SK-N-MC (cell line): ENCODE measurements at regions not wholly inside any gene's neighbourhood (a gene's known extent, or its start where the extent isn't known, plus 50 kb on each side); places are given as distances from the start of the nearest gene placed in this dataset.

Experiments
- DNase-seq: peaks from one replicate; pipeline ENCODE4 v3.0.0-alpha.2; 2011; ENCODE audit warnings: low read depth, low spot score
- H3K27ac ChIP-seq: fragments of 200-600 bp; sonication (generic); 2 replicates; pipeline ENCODE4 v1.5.1; 2016; ENCODE audit warnings: mixed run types
- H3K36me3 ChIP-seq: fragments of 200-600 bp; sonication (generic); 2 replicates; pipeline ENCODE4 v1.6.1; 2017; ENCODE audit warnings: antibody characterized with exemption, low read length, mixed read lengths; ENCODE audit not compliant: insufficient read depth
- H3K4me3 ChIP-seq: fragments of 200-600 bp; sonication (generic); 2 replicates; pipeline ENCODE4 v1.5.1; 2016
- H3K9ac ChIP-seq: fragments of 200-600 bp; sonication (generic); 2 replicates; pipeline ENCODE4 v1.8.0; 2017; ENCODE audit warnings: mixed run types, mixed read lengths; ENCODE audit not compliant: insufficient read length
- H3K9me3 ChIP-seq: fragments of 200-600 bp; sonication (generic); 2 replicates; pipeline ENCODE4 v1.6.1; 2017; ENCODE audit warnings: low read depth, mild to moderate bottlenecking, antibody characterized with exemption, low read length, moderate library complexity, mixed read lengths
- EZH2 ChIP-seq: fragments of 200-600 bp; sonication (generic); IDR thresholded peaks from one replicate; pipeline ENCODE4 v1.6.1; 2017; ENCODE audit warnings: antibody characterized with exemption
- FOXP2 ChIP-seq: optimal IDR thresholded peaks from 2 replicates; pipeline ENCODE3; 2011; ENCODE audit warnings: mild to moderate bottlenecking, moderate library complexity; ENCODE audit not compliant: insufficient read depth; ENCODE audit errors: extremely low read length, control extremely low read depth
- POLR2AphosphoS5 ChIP-seq: IDR thresholded peaks from 2 replicates; pipeline ENCODE4 v1.6.1; 2012; ENCODE audit warnings: mild to moderate bottlenecking, low read depth, low read length, borderline replicate concordance

- no peak overlapping the region for H3K9ac ChIP-seq
- no peak overlapping the region for H3K27ac ChIP-seq
- TF ChIP-seq EZH2, result no peak
- no peak for TF ChIP-seq FOXP2
- TF ChIP-seq POLR2AphosphoS5, result no peak
- no peaks in the 10 kb centered on the region for H3K36me3 ChIP-seq
- H3K9me3 ChIP-seq, result no peaks in the 10 kb centered on the region
- no peak overlapping the region for H3K4me3 ChIP-seq
- no peak for DNase-seq
Observed at GRCh38 chr5:125002727-125003598, 256.5 kb upstream of the ZNF608 start.

DNA sequence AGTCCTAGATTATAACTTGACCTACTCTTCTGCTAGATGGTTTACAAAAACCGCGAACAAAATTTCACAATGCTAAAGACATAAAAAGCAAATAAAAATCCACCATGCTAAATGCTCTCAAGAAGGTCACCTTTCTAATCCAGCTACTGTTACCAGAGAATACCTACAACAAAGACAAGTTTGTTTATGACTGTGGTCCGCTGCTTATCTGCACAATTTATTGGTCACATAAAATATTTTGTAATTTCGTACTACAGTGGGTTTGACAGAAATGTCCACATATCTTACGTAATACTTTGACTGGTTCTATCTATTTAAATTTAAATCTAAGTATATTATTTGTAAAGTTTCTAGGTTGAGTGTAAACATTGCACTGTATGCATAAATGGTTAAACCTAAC, 257.6 kb upstream of the ZNF608 start:
- DNase-seq, result no peak
- no peak for TF ChIP-seq FOXP2
- TF ChIP-seq POLR2AphosphoS5, result no peak
- TF ChIP-seq EZH2, result no peak
- no peak overlapping the region for H3K9ac ChIP-seq
- H3K27ac ChIP-seq, result no peak overlapping the region
- H3K36me3 ChIP-seq, result no peaks in the 10 kb centered on the region
- H3K4me3 ChIP-seq, result no peak overlapping the region
- no peaks in the 10 kb centered on the region for H3K9me3 ChIP-seq

GRCh38 chr5:125005266-125005665, 258.8 kb upstream of the ZNF608 start:
- Histone ChIP-seq H3K4me3 (no peak overlapping the region), H3K9ac (no peak overlapping the region), H3K9me3 (no peaks in the 10 kb centered on the region), H3K36me3 (no peaks in the 10 kb centered on the region), H3K27ac (no peak overlapping the region)
- DNase-seq, result no peak
- TF ChIP-seq EZH2 (no peak), FOXP2 (no peak), POLR2AphosphoS5 (no peak)

DNA sequence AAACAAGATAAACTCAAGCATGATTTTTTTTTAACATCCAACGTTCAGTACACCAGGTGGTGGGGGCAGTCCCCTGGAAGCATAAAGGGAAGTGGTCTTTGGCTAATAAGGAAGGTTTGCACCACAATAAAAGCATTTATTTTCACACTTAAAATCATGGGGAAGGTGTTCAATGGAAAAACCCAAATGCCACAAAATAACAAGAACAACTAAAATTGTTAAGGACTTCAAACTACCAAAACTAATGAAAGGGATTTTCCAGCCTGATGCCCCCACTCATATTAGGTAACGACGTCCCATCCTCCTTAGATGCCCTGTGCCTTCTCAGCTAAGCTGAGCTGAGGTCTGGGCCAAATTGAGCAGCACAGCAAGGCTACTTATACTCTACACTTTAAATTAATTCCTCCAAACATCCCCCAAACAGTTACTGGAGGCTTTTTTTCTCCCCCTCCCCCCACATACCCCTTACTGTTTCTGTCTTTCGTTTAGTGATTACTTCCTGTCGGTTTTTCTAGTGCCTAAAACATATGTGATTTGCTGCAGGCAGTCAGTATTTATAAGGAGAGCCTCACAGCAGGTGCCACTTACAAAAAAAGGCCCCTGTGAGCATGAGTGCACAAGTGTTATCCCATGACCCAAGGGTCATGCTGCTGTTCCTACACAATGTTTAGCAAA, 259.7 kb upstream of the ZNF608 start:
- H3K4me3 ChIP-seq, result no peak overlapping the region
- no peaks in the 10 kb centered on the region for H3K36me3 ChIP-seq
- H3K9ac ChIP-seq, result no peak overlapping the region
- TF ChIP-seq POLR2AphosphoS5 (no peak), EZH2 (no peak), FOXP2 (no peak)
- no peak overlapping the region for H3K27ac ChIP-seq
- no peaks in the 10 kb centered on the region for H3K9me3 ChIP-seq
- DNase-seq, result no peak

DNA sequence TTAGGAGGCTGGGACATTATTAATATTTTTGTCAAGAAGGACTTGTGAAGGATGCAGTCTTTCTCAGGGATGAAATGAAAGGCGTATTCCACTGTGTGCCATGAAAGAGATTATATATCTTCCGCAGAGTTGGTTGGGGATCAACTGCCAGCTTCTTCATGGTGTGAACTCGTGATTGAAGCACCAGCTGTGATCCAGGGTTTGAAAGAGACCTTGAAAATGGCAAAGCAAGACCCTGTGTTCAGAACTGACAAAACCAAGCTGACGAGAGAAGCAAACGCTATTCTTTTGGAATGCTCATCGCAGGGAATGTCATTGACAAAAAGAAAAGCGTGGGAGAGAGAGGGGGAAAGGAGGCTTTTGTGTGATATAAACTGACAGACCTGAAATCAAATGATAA, 263.9 kb upstream of the ZNF608 start:
- no peak for DNase-seq
- Histone ChIP-seq H3K9ac (no peak overlapping the region), H3K9me3 (no peaks in the 10 kb centered on the region), H3K27ac (no peak overlapping the region), H3K36me3 (no peaks in the 10 kb centered on the region), H3K4me3 (no peak overlapping the region)
- TF ChIP-seq POLR2AphosphoS5 (no peak), EZH2 (no peak), FOXP2 (no peak)

DNA sequence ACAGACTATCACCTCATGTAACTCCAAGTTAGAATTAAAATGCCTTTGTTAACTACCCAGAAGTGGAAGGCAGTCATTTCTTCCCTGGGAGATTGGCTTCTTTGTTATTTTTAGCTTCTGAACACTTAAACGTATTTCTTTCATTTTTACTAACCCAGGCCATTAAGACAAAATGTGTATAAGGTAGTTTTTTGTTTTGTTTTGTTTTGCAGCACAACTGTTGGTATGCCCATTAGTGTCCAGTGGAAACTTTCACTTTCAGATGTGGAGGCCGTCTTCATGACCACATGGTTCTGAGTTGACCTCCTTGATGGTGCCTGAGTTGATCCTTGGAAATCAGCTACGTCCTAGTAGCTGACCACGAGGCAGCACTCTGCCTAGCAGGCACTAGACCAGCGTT, 264.6 kb upstream of the ZNF608 start:
- Histone ChIP-seq H3K9ac (no peak overlapping the region), H3K27ac (no peak overlapping the region), H3K4me3 (no peak overlapping the region), H3K9me3 (no peaks in the 10 kb centered on the region), H3K36me3 (no peaks in the 10 kb centered on the region)
- no peak for DNase-seq
- no peak for TF ChIP-seq EZH2
- TF ChIP-seq POLR2AphosphoS5, result no peak
- no peak for TF ChIP-seq FOXP2

GRCh38 chr5:125011419-125011818, 265.0 kb upstream of the ZNF608 start:
- no peak overlapping the region for H3K27ac ChIP-seq
- no peaks in the 10 kb centered on the region for H3K9me3 ChIP-seq
- no peak overlapping the region for H3K9ac ChIP-seq
- H3K4me3 ChIP-seq, result no peak overlapping the region
- no peak for DNase-seq
- TF ChIP-seq EZH2 (no peak), POLR2AphosphoS5 (no peak), FOXP2 (no peak)
- H3K36me3 ChIP-seq, result no peaks in the 10 kb centered on the region

GRCh38 chr5:125011947-125012346, 265.5 kb upstream of the ZNF608 start:
- Histone ChIP-seq H3K9me3 (no peaks in the 10 kb centered on the region), H3K36me3 (no peaks in the 10 kb centered on the region), H3K27ac (no peak overlapping the region), H3K4me3 (no peak overlapping the region), H3K9ac (no peak overlapping the region)
- DNase-seq, result no peak
- TF ChIP-seq FOXP2, result no peak
- TF ChIP-seq POLR2AphosphoS5, result no peak
- no peak for TF ChIP-seq EZH2
